Left forelimb (tissue), 1 donor: ENCODE measurements at regions not wholly inside any gene's neighbourhood (a gene's known extent, or its start where the extent isn't known, plus 50 kb on each side); places are given as distances from the start of the nearest gene placed in this dataset.

ENCODE experiments used
- DNase-seq: peaks from one replicate; pipeline ENCODE4 v3.0.0-alpha.2; 2018; ENCODE audit warnings: low spot score

GRCh38 chr3:162122405-162122804, 625.8 kb downstream of the OTOL1 start:
- no peak for DNase-seq

GRCh38 chr3:162125790-162126189, 629.2 kb downstream of the OTOL1 start:
- no peak for DNase-seq

- no peak for DNase-seq
Observed at GRCh38 chr3:162130582-162130981, 634.0 kb downstream of the OTOL1 start.

- no peak for DNase-seq
Observed at GRCh38 chr3:162132981-162133380, 636.4 kb downstream of the OTOL1 start.

- DNase-seq: no peak
Observed at GRCh38 chr3:162134571-162134970, 638.0 kb downstream of the OTOL1 start.

- no peak for DNase-seq
Observed at GRCh38 chr3:162136136-162136535, 639.5 kb downstream of the OTOL1 start.

GRCh38 chr3:162138509-162138908, 641.9 kb downstream of the OTOL1 start:
- no peak for DNase-seq

- DNase-seq: no peak
Observed at GRCh38 chr3:162139841-162140240, 643.2 kb downstream of the OTOL1 start.

GRCh38 chr3:162141272-162141791, 644.7 kb downstream of the OTOL1 start:
- no peak for DNase-seq

GRCh38 chr3:162142511-162142910, 645.9 kb downstream of the OTOL1 start:
- no peak for DNase-seq

GRCh38 chr3:162143180-162143579, 646.6 kb downstream of the OTOL1 start:
- no peak for DNase-seq

- no peak for DNase-seq
Observed at GRCh38 chr3:162147996-162148395, 651.4 kb downstream of the OTOL1 start.

GRCh38 chr3:162150790-162151189, 654.2 kb downstream of the OTOL1 start:
- DNase-seq: no peak

GRCh38 chr3:162152636-162153035, 656.0 kb downstream of the OTOL1 start:
- no peak for DNase-seq

GRCh38 chr3:162161595-162161994, 665.0 kb downstream of the OTOL1 start:
- no peak for DNase-seq

- DNase-seq: no peak
Observed at GRCh38 chr3:162165346-162165745, 668.7 kb downstream of the OTOL1 start.

GRCh38 chr3:162166543-162166942, 669.9 kb downstream of the OTOL1 start:
- no peak for DNase-seq

GRCh38 chr3:162168715-162169114, 672.1 kb downstream of the OTOL1 start:
- no peak for DNase-seq

- no peak for DNase-seq
Observed at GRCh38 chr3:162170581-162170980, 674.0 kb downstream of the OTOL1 start.

- DNase-seq: no peak
Observed at GRCh38 chr3:162171970-162172369, 675.4 kb downstream of the OTOL1 start.

- no peak for DNase-seq
Observed at GRCh38 chr3:162175145-162175544, 678.5 kb downstream of the OTOL1 start.

GRCh38 chr3:162175878-162176277, 679.3 kb downstream of the OTOL1 start:
- no peak for DNase-seq

- no peak for DNase-seq
Observed at GRCh38 chr3:162183440-162183839, 686.8 kb downstream of the OTOL1 start.

- no peak for DNase-seq
Observed at GRCh38 chr3:162192340-162193029, 695.9 kb downstream of the OTOL1 start.
